Astrocyte (in vitro differentiated cells and primary cell): ENCODE measurements at regions not wholly inside any gene's neighbourhood (a gene's known extent, or its start where the extent isn't known, plus 50 kb on each side); places are given as distances from the start of the nearest gene placed in this dataset.

Experiments
- DNase-seq: peaks from one replicate; pipeline ENCODE4 v3.0.0-alpha.2; 2010; ENCODE audit warnings: low read depth
- FAIRE-seq: peaks from 2 replicates; lab custom pipeline; 2011; peaks lifted over from hg19 to GRCh38; lab: Jason Lieb, UNC
- H2AFZ ChIP-seq: 2 replicates; pipeline ENCODE4 v1.6.0; 2012; ENCODE audit warnings: low read depth, low read length, inconsistent platforms
- H3K27ac ChIP-seq: 2 replicates; pipeline ENCODE4 v1.5.1; 2011; ENCODE audit warnings: low read depth, low read length, inconsistent platforms
- H3K27me3 ChIP-seq: 2 replicates; pipeline ENCODE4 v1.6.0; 2011; ENCODE audit warnings: low read length, inconsistent platforms; ENCODE audit not compliant: insufficient read depth
- H3K36me3 ChIP-seq: 2 replicates; pipeline ENCODE4 v1.5.1; 2011; ENCODE audit warnings: low read length, inconsistent platforms; ENCODE audit not compliant: insufficient read depth
- H3K4me1 ChIP-seq: 2 replicates; pipeline ENCODE4 v1.5.1; 2011; ENCODE audit warnings: low read length, inconsistent platforms; ENCODE audit not compliant: insufficient read depth
- H3K4me2 ChIP-seq: 2 replicates; pipeline ENCODE4 v1.6.0; 2012; ENCODE audit warnings: low read length, inconsistent platforms
- H3K4me3 ChIP-seq: 2 replicates; pipeline ENCODE4 v1.5.1; 2011; ENCODE audit warnings: low read depth, mild to moderate bottlenecking, low read length, inconsistent platforms; ENCODE audit not compliant: insufficient read depth
- H3K79me2 ChIP-seq: 2 replicates; pipeline ENCODE4 v1.6.0; 2012; ENCODE audit warnings: mild to moderate bottlenecking, low read length, inconsistent platforms; ENCODE audit not compliant: insufficient read depth
- H3K9ac ChIP-seq: 2 replicates; pipeline ENCODE4 v1.6.0; 2012; ENCODE audit warnings: mild to moderate bottlenecking, low read length, inconsistent platforms
- H3K9me3 ChIP-seq: 2 replicates; pipeline ENCODE4 v1.5.1; 2012; ENCODE audit warnings: low read depth, mild to moderate bottlenecking, low read length, inconsistent platforms; ENCODE audit not compliant: insufficient read depth
- H4K20me1 ChIP-seq: 2 replicates; pipeline ENCODE4 v1.6.0; 2012; ENCODE audit warnings: low read length, inconsistent platforms; ENCODE audit not compliant: insufficient read depth
- H3K27ac Mint-ChIP-seq: one replicate; pipeline ENCODE4 v1.8.0; 2021; ENCODE audit warnings: mild to moderate bottlenecking, mixed read lengths; ENCODE audit not compliant: unreplicated experiment
- H3K27me3 Mint-ChIP-seq: one replicate; pipeline ENCODE4 v1.8.0; 2021; ENCODE audit warnings: low read depth, mixed read lengths; ENCODE audit not compliant: unreplicated experiment
- H3K36me3 Mint-ChIP-seq: one replicate; pipeline ENCODE4 v1.8.0; 2021; ENCODE audit warnings: low read depth, mixed read lengths; ENCODE audit not compliant: unreplicated experiment
- H3K4me1 Mint-ChIP-seq: one replicate; pipeline ENCODE4 v1.8.0; 2021; ENCODE audit warnings: low read depth, mixed read lengths; ENCODE audit not compliant: unreplicated experiment
- H3K4me3 Mint-ChIP-seq: one replicate; pipeline ENCODE4 v1.8.0; 2021; ENCODE audit warnings: mild to moderate bottlenecking, moderate library complexity, mixed read lengths; ENCODE audit not compliant: unreplicated experiment
- H3K9me3 Mint-ChIP-seq: one replicate; pipeline ENCODE4 v1.8.0; 2021; ENCODE audit warnings: mild to moderate bottlenecking, mixed read lengths; ENCODE audit not compliant: unreplicated experiment
- EZH2 ChIP-seq: IDR thresholded peaks from 2 replicates; pipeline ENCODE4 v1.6.1; 2012; ENCODE audit warnings: mild to moderate bottlenecking, low read length, inconsistent platforms; ENCODE audit not compliant: insufficient read depth
- TF ChIP-seq, protein P1 (sequence below): IDR thresholded peaks from 2 replicates; pipeline ENCODE4 v1.5.1; 2011; ENCODE audit warnings: low read depth, mild to moderate bottlenecking, inconsistent platforms, low read length, moderate library complexity; ENCODE audit not compliant: insufficient read depth

- no peak for FAIRE-seq
- no peaks in the 10 kb centered on the region for H3K4me1 ChIP-seq
- peaks cover 1% of the 10 kb centered on the region for H3K9me3 Mint-ChIP-seq
- H3K27me3 Mint-ChIP-seq = peaks cover 34% of the 10 kb centered on the region
- no peak overlapping the region for H3K4me3 ChIP-seq
- no peaks in the 10 kb centered on the region for H3K9me3 ChIP-seq
- no peak overlapping the region for H3K27ac ChIP-seq
- no peaks in the 10 kb centered on the region for H3K27me3 ChIP-seq
- no peak for DNase-seq
- H3K36me3 Mint-ChIP-seq = no peaks in the 10 kb centered on the region
- H3K4me3 Mint-ChIP-seq = no peak overlapping the region
- H2AFZ ChIP-seq = no peak overlapping the region
- no peaks in the 10 kb centered on the region for H3K36me3 ChIP-seq
- H3K27ac Mint-ChIP-seq = no peak overlapping the region
- H3K9ac ChIP-seq = no peak overlapping the region
- no peak for TF ChIP-seq EZH2
- TF ChIP-seq, protein P1, sequence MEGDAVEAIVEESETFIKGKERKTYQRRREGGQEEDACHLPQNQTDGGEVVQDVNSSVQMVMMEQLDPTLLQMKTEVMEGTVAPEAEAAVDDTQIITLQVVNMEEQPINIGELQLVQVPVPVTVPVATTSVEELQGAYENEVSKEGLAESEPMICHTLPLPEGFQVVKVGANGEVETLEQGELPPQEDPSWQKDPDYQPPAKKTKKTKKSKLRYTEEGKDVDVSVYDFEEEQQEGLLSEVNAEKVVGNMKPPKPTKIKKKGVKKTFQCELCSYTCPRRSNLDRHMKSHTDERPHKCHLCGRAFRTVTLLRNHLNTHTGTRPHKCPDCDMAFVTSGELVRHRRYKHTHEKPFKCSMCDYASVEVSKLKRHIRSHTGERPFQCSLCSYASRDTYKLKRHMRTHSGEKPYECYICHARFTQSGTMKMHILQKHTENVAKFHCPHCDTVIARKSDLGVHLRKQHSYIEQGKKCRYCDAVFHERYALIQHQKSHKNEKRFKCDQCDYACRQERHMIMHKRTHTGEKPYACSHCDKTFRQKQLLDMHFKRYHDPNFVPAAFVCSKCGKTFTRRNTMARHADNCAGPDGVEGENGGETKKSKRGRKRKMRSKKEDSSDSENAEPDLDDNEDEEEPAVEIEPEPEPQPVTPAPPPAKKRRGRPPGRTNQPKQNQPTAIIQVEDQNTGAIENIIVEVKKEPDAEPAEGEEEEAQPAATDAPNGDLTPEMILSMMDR = no peak
- H3K79me2 ChIP-seq = no peaks in the 10 kb centered on the region
- H4K20me1 ChIP-seq = no peaks in the 10 kb centered on the region
- no peaks in the 10 kb centered on the region for H3K4me1 Mint-ChIP-seq
- H3K4me2 ChIP-seq = no peak overlapping the region
These were observed 332.7 kb upstream of the MGMT start for GRCh38 chr10:129134371-129134770.

GRCh38 chr10:129135624-129136023 lies 331.4 kb upstream of the MGMT start:
- Histone ChIP-seq H3K36me3 (no peaks in the 10 kb centered on the region), H4K20me1 (no peaks in the 10 kb centered on the region), H3K9ac (no peak overlapping the region), H3K4me3 (no peak overlapping the region), H3K4me2 (no peak overlapping the region), H3K27me3 (no peaks in the 10 kb centered on the region), H2AFZ (no peak overlapping the region), H3K4me1 (no peaks in the 10 kb centered on the region), H3K9me3 (no peaks in the 10 kb centered on the region), H3K27ac (no peak overlapping the region), H3K79me2 (no peaks in the 10 kb centered on the region)
- H3K9me3 Mint-ChIP-seq = peaks cover 1% of the 10 kb centered on the region
- no peaks in the 10 kb centered on the region for H3K4me1 Mint-ChIP-seq
- no peak for TF ChIP-seq EZH2
- TF ChIP-seq, protein P1 = no peak
- DNase-seq = no peak
- no peaks in the 10 kb centered on the region for H3K36me3 Mint-ChIP-seq
- H3K4me3 Mint-ChIP-seq = no peak overlapping the region
- H3K27me3 Mint-ChIP-seq = peaks cover 33% of the 10 kb centered on the region
- H3K27ac Mint-ChIP-seq = no peak overlapping the region
- FAIRE-seq = no peak

- Mint-ChIP-seq H3K27me3 (peaks cover 31% of the 10 kb centered on the region), H3K27ac (no peak overlapping the region), H3K9me3 (peaks cover 1% of the 10 kb centered on the region), H3K4me1 (no peaks in the 10 kb centered on the region), H3K36me3 (no peaks in the 10 kb centered on the region), H3K4me3 (no peak overlapping the region)
- Histone ChIP-seq H3K4me3 (no peak overlapping the region), H3K27ac (no peak overlapping the region), H3K9ac (no peak overlapping the region), H3K27me3 (no peaks in the 10 kb centered on the region), H2AFZ (no peak overlapping the region), H4K20me1 (no peaks in the 10 kb centered on the region), H3K36me3 (no peaks in the 10 kb centered on the region), H3K79me2 (no peaks in the 10 kb centered on the region), H3K9me3 (no peaks in the 10 kb centered on the region), H3K4me1 (no peaks in the 10 kb centered on the region), H3K4me2 (no peak overlapping the region)
- FAIRE-seq (no peak), DNase-seq (no peak)
- TF ChIP-seq, protein P1 = no peak
- no peak for TF ChIP-seq EZH2
These were observed 331.0 kb upstream of the MGMT start for GRCh38 chr10:129136074-129136473.
